ENCODE measurements at regions not wholly inside any gene's neighbourhood (a gene's known extent, or its start where the extent isn't known, plus 50 kb on each side); places are given as distances from the start of the nearest gene placed in this dataset.

DNA sequence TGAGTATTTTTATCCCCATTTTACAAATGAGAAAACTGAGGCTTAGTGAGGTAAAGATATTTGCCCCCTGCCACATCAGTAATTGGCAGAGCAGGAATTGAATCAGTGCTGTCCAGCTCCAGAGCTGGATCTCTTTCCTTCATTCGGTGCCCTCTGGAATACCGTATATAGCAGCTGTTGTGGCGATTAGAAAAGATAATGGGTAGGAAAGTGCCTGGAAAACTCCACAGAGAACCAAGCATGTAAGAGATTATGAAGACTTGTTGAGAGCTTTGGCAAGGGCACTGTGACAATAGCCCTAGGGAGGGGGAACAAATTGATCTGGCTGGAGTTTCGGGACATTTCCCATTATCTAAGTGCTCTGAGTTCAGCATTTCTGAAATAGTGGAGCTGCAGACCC, 82.5 kb upstream of the TEAD1 start:
- no peak for TF ChIP-seq EZH2 (IDR thresholded peaks at IDR 0.05; ENCODE audit: borderline replicate concordance, control insufficient read depth, low read depth, low read length)
- TF ChIP-seq POLR2AphosphoS5 (IDR thresholded peaks at IDR 0.05; ENCODE audit: low read length) = no peak
- TF ChIP-seq SIX5 (IDR thresholded peaks at IDR 0.05; ENCODE audit: low read depth, low read length, severe bottlenecking) = no peak
- no peak for TF ChIP-seq POLR2AphosphoS2 (IDR thresholded peaks at IDR 0.05; ENCODE audit: low read depth, low read length)
- TF ChIP-seq, protein P1, sequence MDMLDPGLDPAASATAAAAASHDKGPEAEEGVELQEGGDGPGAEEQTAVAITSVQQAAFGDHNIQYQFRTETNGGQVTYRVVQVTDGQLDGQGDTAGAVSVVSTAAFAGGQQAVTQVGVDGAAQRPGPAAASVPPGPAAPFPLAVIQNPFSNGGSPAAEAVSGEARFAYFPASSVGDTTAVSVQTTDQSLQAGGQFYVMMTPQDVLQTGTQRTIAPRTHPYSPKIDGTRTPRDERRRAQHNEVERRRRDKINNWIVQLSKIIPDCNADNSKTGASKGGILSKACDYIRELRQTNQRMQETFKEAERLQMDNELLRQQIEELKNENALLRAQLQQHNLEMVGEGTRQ (IDR thresholded peaks at IDR 0.05; ENCODE audit: borderline replicate concordance, low read depth, low read length) = no peak
- TF ChIP-seq SIN3A (IDR thresholded peaks at IDR 0.05; ENCODE audit: low read depth, low read length) = no peak
- TF ChIP-seq TAF1 (IDR thresholded peaks at IDR 0.05; ENCODE audit: borderline replicate concordance, low read depth, low read length) = no peak
- TF ChIP-seq, protein P2, sequence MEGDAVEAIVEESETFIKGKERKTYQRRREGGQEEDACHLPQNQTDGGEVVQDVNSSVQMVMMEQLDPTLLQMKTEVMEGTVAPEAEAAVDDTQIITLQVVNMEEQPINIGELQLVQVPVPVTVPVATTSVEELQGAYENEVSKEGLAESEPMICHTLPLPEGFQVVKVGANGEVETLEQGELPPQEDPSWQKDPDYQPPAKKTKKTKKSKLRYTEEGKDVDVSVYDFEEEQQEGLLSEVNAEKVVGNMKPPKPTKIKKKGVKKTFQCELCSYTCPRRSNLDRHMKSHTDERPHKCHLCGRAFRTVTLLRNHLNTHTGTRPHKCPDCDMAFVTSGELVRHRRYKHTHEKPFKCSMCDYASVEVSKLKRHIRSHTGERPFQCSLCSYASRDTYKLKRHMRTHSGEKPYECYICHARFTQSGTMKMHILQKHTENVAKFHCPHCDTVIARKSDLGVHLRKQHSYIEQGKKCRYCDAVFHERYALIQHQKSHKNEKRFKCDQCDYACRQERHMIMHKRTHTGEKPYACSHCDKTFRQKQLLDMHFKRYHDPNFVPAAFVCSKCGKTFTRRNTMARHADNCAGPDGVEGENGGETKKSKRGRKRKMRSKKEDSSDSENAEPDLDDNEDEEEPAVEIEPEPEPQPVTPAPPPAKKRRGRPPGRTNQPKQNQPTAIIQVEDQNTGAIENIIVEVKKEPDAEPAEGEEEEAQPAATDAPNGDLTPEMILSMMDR (IDR thresholded peaks at IDR 0.05 in 2 of 3, conservative IDR thresholded peaks at IDR 0.05 in 1 of 3; ENCODE audit: control insufficient read depth in 2 of 3, extremely low read depth in 1 of 3, insufficient read depth in 1 of 3, low read depth in 3 of 3, low read length in 3 of 3) = no peak
- TF ChIP-seq BACH1 (IDR thresholded peaks at IDR 0.05; ENCODE audit: borderline replicate concordance) = no peak
- no peak for TF ChIP-seq SRF (IDR thresholded peaks at IDR 0.05; ENCODE audit: low read depth in 2 of 2, low read length in 2 of 2)
